IMR-90 (cell line): ENCODE measurements at regions not wholly inside any gene's neighbourhood (a gene's known extent, or its start where the extent isn't known, plus 50 kb on each side); places are given as distances from the start of the nearest gene placed in this dataset.

Source experiments
- ATAC-seq: fragments of 200-7000 bp; cut with Tn5 transposase; 2 replicates; pipeline ENCODE4 v1.9.1; 2020; ENCODE audit warnings: low read depth, mild to moderate bottlenecking, moderate library complexity
- BruUV-seq: library from RNA; stranded (reverse); fragments of 400-500 nt; replicated peaks from 2 replicates; lab custom pipeline; 2021; lab: Mats Ljungman, UMichigan
- CTCF ChIA-PET: fragments of 300-600 bp; formaldehyde crosslinking; extraction: SDS; loops from one replicate; lab custom pipeline; 2021; ENCODE audit warnings: antibody characterized with exemption; lab: Yijun Ruan, JAX
- POLR2A ChIA-PET: fragments of 300-600 bp; sonication (Branson Sonifier 250); formaldehyde crosslinking; loops from one replicate; lab custom pipeline; 2022; ENCODE audit warnings: antibody characterized with exemption; ENCODE audit not compliant: unreplicated experiment; lab: Charles Lee
- DNase-seq: peaks from one replicate; pipeline ENCODE4 v3.0.0; 2013
- H2AFZ ChIP-seq: replicated peaks from 2 replicates; pipeline ENCODE3; 2013; ENCODE audit warnings: low read length, mild to moderate bottlenecking; ENCODE audit not compliant: poor library complexity
- H2AK5ac ChIP-seq: 2 replicates; pipeline ENCODE4 v1.6.1; 2013; ENCODE audit warnings: low read depth, low read length, inconsistent platforms
- H2AK9ac ChIP-seq: replicated peaks from 2 replicates; pipeline ENCODE3; 2013; ENCODE audit warnings: mild to moderate bottlenecking, low read depth, low read length, moderate library complexity; ENCODE audit not compliant: poor library complexity
- H2BK120ac ChIP-seq: 2 replicates; pipeline ENCODE4 v1.6.1; 2013; ENCODE audit warnings: low read depth, low read length, inconsistent platforms
- H2BK15ac ChIP-seq: 3 replicates; pipeline ENCODE4 v1.6.1; 2013; ENCODE audit warnings: low read depth, low read length, inconsistent platforms
- H2BK20ac ChIP-seq: 2 replicates; pipeline ENCODE4 v1.6.1; 2013; ENCODE audit warnings: low read depth, mild to moderate bottlenecking, inconsistent platforms, low read length, moderate library complexity
- H2BK5ac ChIP-seq: 2 replicates; pipeline ENCODE4 v1.6.1; 2013; ENCODE audit warnings: mild to moderate bottlenecking, low read depth, low read length, inconsistent platforms; ENCODE audit not compliant: poor library complexity, severe bottlenecking
- H3K14ac ChIP-seq: replicated peaks from 2 replicates; pipeline ENCODE4 v1.6.1; 2013; ENCODE audit warnings: low read depth, low read length, inconsistent platforms
- H3K18ac ChIP-seq: 2 replicates; pipeline ENCODE4 v1.6.1; 2013; ENCODE audit warnings: low read depth, low read length, control low read depth
- H3K23ac ChIP-seq: 2 replicates; pipeline ENCODE4 v1.6.1; 2013; ENCODE audit warnings: low read depth, low read length, inconsistent platforms
- H3K27ac ChIP-seq: 2 replicates; pipeline ENCODE4 v1.5.1; 2013; ENCODE audit warnings: mild to moderate bottlenecking, control low read depth, low read length; ENCODE audit not compliant: insufficient read depth
- H3K27me3 ChIP-seq: 2 replicates; pipeline ENCODE4 v1.6.1; 2013; ENCODE audit warnings: low read length; ENCODE audit not compliant: control insufficient read depth, insufficient read depth
- H3K36me3 ChIP-seq: 2 replicates; pipeline ENCODE4 v1.6.1; 2013; ENCODE audit warnings: low read length, mixed read lengths; ENCODE audit not compliant: control insufficient read depth, insufficient read depth
- H3K4ac ChIP-seq: 2 replicates; pipeline ENCODE4 v1.6.1; 2013; ENCODE audit warnings: low read depth, low read length, inconsistent platforms
- H3K4me1 ChIP-seq: 2 replicates; pipeline ENCODE4 v1.6.1; 2013; ENCODE audit warnings: low read length, mixed read lengths; ENCODE audit not compliant: control insufficient read depth, insufficient read depth
- H3K4me2 ChIP-seq: 2 replicates; pipeline ENCODE4 v1.6.1; 2013; ENCODE audit warnings: low read depth, mild to moderate bottlenecking, control low read depth, low read length, moderate library complexity
- H3K4me3 ChIP-seq: 2 replicates; pipeline ENCODE4 v1.5.1; 2013; ENCODE audit warnings: low read depth, mild to moderate bottlenecking, control low read depth, low read length, moderate library complexity; ENCODE audit not compliant: insufficient read depth
- H3K56ac ChIP-seq: 2 replicates; pipeline ENCODE4 v1.6.1; 2013; ENCODE audit warnings: low read length, inconsistent platforms; ENCODE audit not compliant: insufficient read depth; ENCODE audit errors: extremely low read depth
- H3K79me1 ChIP-seq, 2 experiments: 2 replicates each; pipeline ENCODE4 v1.6.1; 2013; ENCODE audit warnings: low read length in 2 of 2, inconsistent platforms in 1 of 2, low read depth in 1 of 2
- H3K9ac ChIP-seq: 2 replicates; pipeline ENCODE4 v1.6.1; 2013; ENCODE audit warnings: low read depth, low read length, control low read depth
- H3K9me1 ChIP-seq: 2 replicates; pipeline ENCODE4 v1.6.1; 2013; ENCODE audit warnings: low read length, inconsistent platforms; ENCODE audit not compliant: insufficient read depth
- H3K9me3 ChIP-seq: 2 replicates; pipeline ENCODE4 v1.6.1; 2013; ENCODE audit warnings: low read length; ENCODE audit not compliant: control insufficient read depth, insufficient read depth
- H4K20me1 ChIP-seq: 2 replicates; pipeline ENCODE4 v1.6.1; 2013; ENCODE audit warnings: low read length, inconsistent platforms; ENCODE audit not compliant: insufficient read depth
- H4K5ac ChIP-seq: 2 replicates; pipeline ENCODE4 v1.6.1; 2013; ENCODE audit warnings: mild to moderate bottlenecking, low read depth, low read length, control low read depth
- H4K8ac ChIP-seq, 2 experiments: 2 replicates each; pipeline ENCODE4 v1.6.1; 2013; ENCODE audit warnings: low read depth in 2 of 2, low read length in 2 of 2, control low read depth in 1 of 2, inconsistent platforms in 1 of 2
- H4K91ac ChIP-seq: 2 replicates; pipeline ENCODE4 v1.6.1; 2013; ENCODE audit warnings: low read depth, low read length, inconsistent platforms; ENCODE audit not compliant: insufficient read depth
- BHLHE40 ChIP-seq: fragments of 150-350 bp; IDR thresholded peaks from 2 replicates; pipeline ENCODE4 v1.6.1; 2016; ENCODE audit warnings: mild to moderate bottlenecking, low read depth, low read length
- CEBPB ChIP-seq: IDR thresholded peaks from 2 replicates; pipeline ENCODE4 v1.6.1; 2012; ENCODE audit warnings: low read depth, low read length, improper control_type of control experiment
- CHD1 ChIP-seq: IDR thresholded peaks from 2 replicates; pipeline ENCODE4 v1.6.1; 2012; ENCODE audit warnings: low read depth, low read length, improper control_type of control experiment
- FOS ChIP-seq: fragments of 150-350 bp; IDR thresholded peaks from 2 replicates; pipeline ENCODE4 v1.6.1; 2016; ENCODE audit warnings: low read depth, low read length
- MAFK ChIP-seq: IDR thresholded peaks from 2 replicates; pipeline ENCODE4 v1.6.1; 2012; ENCODE audit warnings: low read depth, low read length, improper control_type of control experiment
- MAZ ChIP-seq: IDR thresholded peaks from 2 replicates; pipeline ENCODE4 v1.6.1; 2012; ENCODE audit warnings: low read depth, mild to moderate bottlenecking, low read length, improper control_type of control experiment, moderate library complexity, borderline replicate concordance
- MXI1 ChIP-seq: IDR thresholded peaks from 2 replicates; pipeline ENCODE4 v1.6.1; 2012; ENCODE audit warnings: low read depth, mild to moderate bottlenecking, low read length, moderate library complexity, borderline replicate concordance
- NFE2L2 ChIP-seq: fragments of 150-350 bp; IDR thresholded peaks from 2 replicates; pipeline ENCODE4 v1.6.1; 2016; ENCODE audit warnings: low read depth, mild to moderate bottlenecking, low read length
- POLR2A ChIP-seq: IDR thresholded peaks from 2 replicates; pipeline ENCODE4 v1.6.1; 2012; ENCODE audit warnings: mild to moderate bottlenecking, low read depth, low read length
- RAD21 ChIP-seq: IDR thresholded peaks from 2 replicates; pipeline ENCODE4 v1.6.1; 2012; ENCODE audit warnings: low read length, improper control_type of control experiment
- RCOR1 ChIP-seq: IDR thresholded peaks from 2 replicates; pipeline ENCODE4 v1.6.1; 2012; ENCODE audit warnings: mild to moderate bottlenecking, low read length, improper control_type of control experiment; ENCODE audit not compliant: insufficient replicate concordance
- RFX5 ChIP-seq: IDR thresholded peaks from 2 replicates; pipeline ENCODE4 v1.8.0; 2012; ENCODE audit warnings: low read depth, mild to moderate bottlenecking, low read length, moderate library complexity
- SMC3 ChIP-seq: fragments of 150-350 bp; IDR thresholded peaks from 2 replicates; pipeline ENCODE4 v1.6.1; 2016; ENCODE audit warnings: low read depth, mild to moderate bottlenecking, antibody characterized with exemption, low read length, moderate library complexity
- WGBS, 2 experiments: methylation state at CpG; one replicate each; pipeline versions ENCODE4 v1.1.5 to v1.1.7; 2013; ENCODE audit warnings: missing lambda C conversion rate in 2 of 2; ENCODE audit not compliant: insufficient read length in 1 of 2; ENCODE audit errors: extremely low coverage in 2 of 2; 5-methylcytosine and 5-hydroxymethylcytosine counted together
- dilution Hi-C: fragments of 300-500 bp; cut with HindIII; formaldehyde crosslinking; loops from one replicate; pipeline ENCODE4 v1.14.3; 2018; ENCODE audit warnings: low sequenced_read_pairs; ENCODE audit not compliant: unreplicated experiment
- in situ Hi-C: fragments of 300-500 bp; cut with MboI; formaldehyde crosslinking; loops from 3 replicates; pipeline ENCODE4 v1.14.3; 2019; ENCODE audit warnings: low sequenced_read_pairs, inconsistent platforms, mixed read lengths
- intact Hi-C: fragments of 100-400 bp; cut with micrococcal nuclease; formaldehyde crosslinking; loops from 2 replicates; pipeline ENCODE4 v1.10.0; 2022
- TF ChIP-seq, protein P1 (sequence below): fragments of 150-350 bp; IDR thresholded peaks from 2 replicates; pipeline ENCODE4 v1.6.1; 2016; ENCODE audit warnings: low read depth, mild to moderate bottlenecking, low read length, moderate library complexity, borderline replicate concordance
- TF ChIP-seq, protein P2 (sequence below): fragments of 150-350 bp; IDR thresholded peaks from 2 replicates; pipeline ENCODE4 v1.6.1; 2017; ENCODE audit warnings: mild to moderate bottlenecking, antibody characterized with exemption, low read length, low read depth
- TF ChIP-seq, protein P3 (sequence below): conservative IDR thresholded peaks from 2 replicates; pipeline ENCODE4 v1.5.1; 2012; ENCODE audit warnings: mild to moderate bottlenecking, low read depth, low read length, improper control_type of control experiment

DNA sequence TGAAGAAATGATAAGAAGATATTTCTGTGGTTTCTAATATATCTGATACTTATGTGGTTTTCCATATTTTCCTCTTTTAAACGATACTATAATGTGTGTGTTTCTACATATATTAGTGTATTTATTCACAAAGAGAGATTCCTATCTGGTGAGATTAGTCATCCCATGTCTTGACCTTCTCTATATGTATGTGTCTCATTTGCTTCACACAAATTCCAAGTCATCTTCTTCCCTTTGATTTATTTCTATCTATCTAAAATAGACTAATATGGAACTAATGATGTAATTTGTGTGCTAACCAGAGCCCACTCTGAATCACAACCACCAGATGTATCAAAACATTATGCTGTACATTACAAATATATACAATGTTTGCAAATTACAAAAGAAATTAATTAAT, 154.7 kb upstream of the KCNMB2 start:
- ChIA-PET CTCF (no interaction called here), POLR2A (no interaction called here)
- H2AFZ ChIP-seq: no peak overlapping the region
- WGBS, 2 experiments: no CpG with 5 or more reads among the region's 1 CpG
- H3K18ac ChIP-seq: peak overlapping the region; percentile 46; the same call in 1 of the 2 replicates
- no peak overlapping the region for H3K4me2 ChIP-seq
- H3K27me3 ChIP-seq: no peaks in the 10 kb centered on the region
- DNase-seq: peak; percentile 61
- peak overlapping the region in 1 of 2 experiments; percentile 45; a peak in 1 of 4 replicates for H4K8ac ChIP-seq
- in situ Hi-C loops: loop anchor here (10.0 kb wide), 1 partner anchor 1327 kb away; no protein-coding TSS in a partner anchor
- peak overlapping the region; percentile 96; the same call in 1 of the 2 replicates for H2BK120ac ChIP-seq
- peak overlapping the region; percentile 84; the same call in 1 of the 2 replicates for H3K27ac ChIP-seq
- H3K9me1 ChIP-seq: no peaks in the 10 kb centered on the region
- no peaks in the 10 kb centered on the region for H3K79me1 ChIP-seq
- no peak overlapping the region; the same call in 1 of the 2 replicates for H4K5ac ChIP-seq
- H4K91ac ChIP-seq: 0 out of 2 replicates have a peak overlapping the region, but pooled peaks have one; percentile 87
- H3K14ac ChIP-seq: no peak overlapping the region
- no peak overlapping the region for H2BK20ac ChIP-seq
- no peak overlapping the region for H2BK15ac ChIP-seq
- peak overlapping the region; percentile 95 for H2BK5ac ChIP-seq
- no peak overlapping the region for H3K56ac ChIP-seq
- no peak overlapping the region for H2AK9ac ChIP-seq
- peaks cover 4% of the 10 kb centered on the region for H3K4me1 ChIP-seq
- no peak for ATAC-seq
- H3K23ac ChIP-seq: no peak overlapping the region
- dilution Hi-C loops: no loop called here
- H3K36me3 ChIP-seq: no peaks in the 10 kb centered on the region
- H3K9ac ChIP-seq: no peak overlapping the region
- H3K9me3 ChIP-seq: no peaks in the 10 kb centered on the region
- no peak overlapping the region for H3K4me3 ChIP-seq
- intact Hi-C loops: loop anchor here (5.0 to 10.0 kb wide), 3 partner anchors 544 to 767 kb away; no protein-coding TSS in a partner anchor
- no peak overlapping the region for H2AK5ac ChIP-seq
- H4K20me1 ChIP-seq: no peaks in the 10 kb centered on the region
- TF ChIP-seq, protein P1, sequence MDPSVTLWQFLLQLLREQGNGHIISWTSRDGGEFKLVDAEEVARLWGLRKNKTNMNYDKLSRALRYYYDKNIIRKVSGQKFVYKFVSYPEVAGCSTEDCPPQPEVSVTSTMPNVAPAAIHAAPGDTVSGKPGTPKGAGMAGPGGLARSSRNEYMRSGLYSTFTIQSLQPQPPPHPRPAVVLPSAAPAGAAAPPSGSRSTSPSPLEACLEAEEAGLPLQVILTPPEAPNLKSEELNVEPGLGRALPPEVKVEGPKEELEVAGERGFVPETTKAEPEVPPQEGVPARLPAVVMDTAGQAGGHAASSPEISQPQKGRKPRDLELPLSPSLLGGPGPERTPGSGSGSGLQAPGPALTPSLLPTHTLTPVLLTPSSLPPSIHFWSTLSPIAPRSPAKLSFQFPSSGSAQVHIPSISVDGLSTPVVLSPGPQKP: no peak
- TF ChIP-seq MAFK (no peak), CEBPB (no peak), MXI1 (no peak), POLR2A (no peak), FOS (no peak), SMC3 (no peak), NFE2L2 (no peak), RAD21 (no peak), BHLHE40 (no peak), RFX5 (no peak), CHD1 (no peak), RCOR1 (no peak), MAZ (no peak)
- TF ChIP-seq, protein P2, sequence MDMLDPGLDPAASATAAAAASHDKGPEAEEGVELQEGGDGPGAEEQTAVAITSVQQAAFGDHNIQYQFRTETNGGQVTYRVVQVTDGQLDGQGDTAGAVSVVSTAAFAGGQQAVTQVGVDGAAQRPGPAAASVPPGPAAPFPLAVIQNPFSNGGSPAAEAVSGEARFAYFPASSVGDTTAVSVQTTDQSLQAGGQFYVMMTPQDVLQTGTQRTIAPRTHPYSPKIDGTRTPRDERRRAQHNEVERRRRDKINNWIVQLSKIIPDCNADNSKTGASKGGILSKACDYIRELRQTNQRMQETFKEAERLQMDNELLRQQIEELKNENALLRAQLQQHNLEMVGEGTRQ: no peak
- TF ChIP-seq, protein P3, sequence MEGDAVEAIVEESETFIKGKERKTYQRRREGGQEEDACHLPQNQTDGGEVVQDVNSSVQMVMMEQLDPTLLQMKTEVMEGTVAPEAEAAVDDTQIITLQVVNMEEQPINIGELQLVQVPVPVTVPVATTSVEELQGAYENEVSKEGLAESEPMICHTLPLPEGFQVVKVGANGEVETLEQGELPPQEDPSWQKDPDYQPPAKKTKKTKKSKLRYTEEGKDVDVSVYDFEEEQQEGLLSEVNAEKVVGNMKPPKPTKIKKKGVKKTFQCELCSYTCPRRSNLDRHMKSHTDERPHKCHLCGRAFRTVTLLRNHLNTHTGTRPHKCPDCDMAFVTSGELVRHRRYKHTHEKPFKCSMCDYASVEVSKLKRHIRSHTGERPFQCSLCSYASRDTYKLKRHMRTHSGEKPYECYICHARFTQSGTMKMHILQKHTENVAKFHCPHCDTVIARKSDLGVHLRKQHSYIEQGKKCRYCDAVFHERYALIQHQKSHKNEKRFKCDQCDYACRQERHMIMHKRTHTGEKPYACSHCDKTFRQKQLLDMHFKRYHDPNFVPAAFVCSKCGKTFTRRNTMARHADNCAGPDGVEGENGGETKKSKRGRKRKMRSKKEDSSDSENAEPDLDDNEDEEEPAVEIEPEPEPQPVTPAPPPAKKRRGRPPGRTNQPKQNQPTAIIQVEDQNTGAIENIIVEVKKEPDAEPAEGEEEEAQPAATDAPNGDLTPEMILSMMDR: no peak
- peak overlapping the region; percentile 2; the same call in 1 of the 2 replicates for H3K4ac ChIP-seq
- BruUV-seq: no TSS peak
